Stomach (tissue), 4 donors: ENCODE measurements at regions not wholly inside any gene's neighbourhood (a gene's known extent, or its start where the extent isn't known, plus 50 kb on each side); places are given as distances from the start of the nearest gene placed in this dataset.

ENCODE experiments used
- EP300 ChIP-seq: sonication (generic); formaldehyde crosslinking; IDR thresholded peaks from one replicate; pipeline ENCODE4 v1.6.1; 2017; ENCODE audit warnings: antibody characterized with exemption
- POLR2A ChIP-seq, 4 donors: fragments of 450-650 bp; IDR thresholded peaks; one replicate each; pipeline ENCODE4 v1.6.1; 2016; ENCODE audit warnings: antibody characterized with exemption in 4 of 4, control low read depth in 2 of 4, mild to moderate bottlenecking in 1 of 4, moderate library complexity in 1 of 4
- POLR2AphosphoS5 ChIP-seq, 3 donors: sonication (generic); formaldehyde crosslinking; IDR thresholded peaks; one replicate each; pipeline ENCODE4 v1.6.1; 2016; ENCODE audit warnings: antibody characterized with exemption in 3 of 3
- TF ChIP-seq, protein P1 (sequence below), 7 experiments: fragments of 450-650 bp in 4 of 7; fragments of 200-600 bp in 3 of 7; sonication (generic) in 3 of 7; IDR thresholded peaks; one replicate each; pipeline ENCODE4 v1.5.1; 2016 to 2019; ENCODE audit warnings: antibody characterized with exemption in 7 of 7, control low read depth in 2 of 7, mild to moderate bottlenecking in 1 of 7

- TF ChIP-seq POLR2A (IDR thresholded peaks at IDR 0.05) (no peak), POLR2AphosphoS5 (IDR thresholded peaks at IDR 0.05) (no peak), EP300 (no peak)
- TF ChIP-seq, protein P1, sequence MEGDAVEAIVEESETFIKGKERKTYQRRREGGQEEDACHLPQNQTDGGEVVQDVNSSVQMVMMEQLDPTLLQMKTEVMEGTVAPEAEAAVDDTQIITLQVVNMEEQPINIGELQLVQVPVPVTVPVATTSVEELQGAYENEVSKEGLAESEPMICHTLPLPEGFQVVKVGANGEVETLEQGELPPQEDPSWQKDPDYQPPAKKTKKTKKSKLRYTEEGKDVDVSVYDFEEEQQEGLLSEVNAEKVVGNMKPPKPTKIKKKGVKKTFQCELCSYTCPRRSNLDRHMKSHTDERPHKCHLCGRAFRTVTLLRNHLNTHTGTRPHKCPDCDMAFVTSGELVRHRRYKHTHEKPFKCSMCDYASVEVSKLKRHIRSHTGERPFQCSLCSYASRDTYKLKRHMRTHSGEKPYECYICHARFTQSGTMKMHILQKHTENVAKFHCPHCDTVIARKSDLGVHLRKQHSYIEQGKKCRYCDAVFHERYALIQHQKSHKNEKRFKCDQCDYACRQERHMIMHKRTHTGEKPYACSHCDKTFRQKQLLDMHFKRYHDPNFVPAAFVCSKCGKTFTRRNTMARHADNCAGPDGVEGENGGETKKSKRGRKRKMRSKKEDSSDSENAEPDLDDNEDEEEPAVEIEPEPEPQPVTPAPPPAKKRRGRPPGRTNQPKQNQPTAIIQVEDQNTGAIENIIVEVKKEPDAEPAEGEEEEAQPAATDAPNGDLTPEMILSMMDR (IDR thresholded peaks at IDR 0.05), result no peak
These were observed 52.7 kb upstream of the TMEM17 start for GRCh38 chr2:62558743-62559142.
